NCI-H774 (cell line): ENCODE measurements at regions not wholly inside any gene's neighbourhood (a gene's known extent, or its start where the extent isn't known, plus 50 kb on each side); places are given as distances from the start of the nearest gene placed in this dataset.

Source experiments
- DNase-seq: peaks from one replicate; lab custom pipeline; 2025; lab: John Stamatoyannopoulos, UW

DNA sequence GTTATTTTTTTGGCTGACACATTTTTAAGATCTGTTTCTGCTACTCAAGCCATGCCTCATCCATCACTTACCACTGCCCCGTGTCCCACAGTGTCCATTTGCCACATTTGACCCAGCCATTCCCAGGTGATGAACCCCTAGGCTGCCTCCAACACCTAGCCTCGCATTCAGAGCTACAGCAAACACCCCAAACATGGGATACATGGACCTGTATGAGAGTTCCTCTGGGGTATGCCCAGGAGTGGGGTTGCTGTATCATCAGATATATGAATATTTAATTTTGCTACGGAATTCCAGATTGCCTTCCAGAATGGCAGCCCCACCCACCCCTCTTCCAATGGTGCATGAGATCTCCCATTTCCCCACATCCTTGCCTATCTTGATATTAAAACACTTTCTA lies 190.1 kb upstream of the RNF32 start:
- DNase-seq: no peak

GRCh38 chr7:156448918-156449317 lies 191.7 kb upstream of the RNF32 start:
- DNase-seq: no peak

- no peak for DNase-seq
Measured at GRCh38 chr7:156446990-156447389, 193.6 kb upstream of the RNF32 start.

GRCh38 chr7:156445997-156446761 lies 194.4 kb upstream of the RNF32 start:
- DNase-seq: no peak

DNA sequence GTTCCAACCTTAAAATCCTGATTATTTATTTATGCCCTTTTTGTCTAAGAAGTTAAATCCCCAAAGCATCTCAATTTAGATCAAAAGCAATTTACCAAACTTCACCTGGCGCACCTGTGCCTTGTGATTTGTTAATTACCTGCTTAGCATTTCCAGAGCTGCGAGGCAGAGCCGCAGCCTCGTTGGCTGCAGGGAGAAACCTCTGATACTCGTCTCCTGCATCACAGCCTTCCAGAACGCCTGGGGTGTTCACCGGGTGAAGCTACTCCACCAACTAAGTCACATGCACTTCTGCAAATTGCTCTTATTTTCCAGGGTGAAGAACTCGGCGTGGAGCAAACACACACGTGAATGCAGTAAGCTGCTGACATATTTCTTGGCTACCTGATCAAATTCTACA lies 198.1 kb upstream of the RNF32 start:
- no peak for DNase-seq

DNA sequence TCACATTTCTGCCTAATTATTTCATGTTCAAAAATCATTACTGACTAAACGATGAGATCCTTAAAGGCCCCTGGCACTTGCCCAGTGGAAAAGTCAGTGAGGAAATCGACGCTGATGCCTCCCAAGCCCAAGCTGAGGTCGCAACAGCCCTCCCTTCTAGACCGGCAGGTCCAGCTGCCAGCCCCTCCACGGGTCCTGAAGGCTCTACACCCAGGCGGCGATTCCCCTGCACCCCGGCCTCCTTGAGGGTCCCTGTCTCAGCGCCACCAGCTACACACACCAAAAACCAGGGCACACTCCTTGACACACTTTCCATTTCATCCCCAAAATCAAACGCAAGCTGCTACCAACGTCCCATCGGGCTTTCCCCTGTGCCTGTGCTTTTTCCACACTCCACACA lies 200.1 kb upstream of the RNF32 start:
- DNase-seq: no peak

DNA sequence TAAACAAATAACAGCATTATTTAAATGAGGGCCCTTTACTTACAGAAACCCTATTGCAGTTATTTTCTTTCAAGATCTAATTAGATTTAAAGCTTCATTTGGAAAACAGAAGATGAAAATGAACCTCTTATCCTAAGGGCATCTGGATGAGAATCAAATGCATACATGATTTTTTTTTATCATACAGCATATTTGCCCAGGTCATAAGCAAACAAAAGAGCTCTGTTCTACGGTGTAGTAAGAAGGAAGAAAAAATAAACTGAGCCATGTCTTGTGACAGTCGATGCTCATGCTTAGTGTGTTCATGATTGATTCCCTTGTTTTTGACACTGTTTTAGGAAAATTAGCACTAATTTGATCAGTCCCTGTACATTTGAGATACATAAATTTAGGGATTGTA lies 202.6 kb upstream of the RNF32 start:
- DNase-seq: no peak

DNA sequence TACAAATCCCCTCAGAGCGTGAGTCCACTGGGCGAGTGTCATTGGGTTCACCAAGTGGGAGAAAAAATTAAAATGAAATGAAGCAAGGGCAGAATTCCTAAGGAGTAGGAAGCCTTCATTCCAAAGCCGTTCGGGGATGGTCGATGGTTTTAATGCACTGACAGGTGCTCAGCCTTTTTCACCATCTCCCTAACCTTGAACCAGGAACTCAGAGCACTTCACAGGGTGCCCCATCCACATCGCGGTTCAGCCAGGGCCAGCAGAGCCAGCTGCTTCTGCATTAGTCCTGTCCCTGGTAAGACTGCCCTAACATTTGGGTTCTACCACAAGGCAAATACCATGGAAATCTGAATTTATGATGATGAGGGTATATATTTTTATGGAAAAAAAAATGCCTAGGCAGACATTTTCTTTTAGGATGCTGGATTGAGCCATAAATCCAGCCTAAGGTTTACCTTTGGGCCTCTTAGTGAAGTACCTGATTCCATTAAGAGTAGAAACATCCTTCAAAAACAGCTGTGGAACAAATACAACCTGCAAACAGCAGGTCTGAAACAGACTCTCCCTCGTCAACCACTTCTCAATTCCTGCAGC lies 203.5 kb upstream of the RNF32 start:
- DNase-seq: no peak

GRCh38 chr7:156435486-156436231 lies 204.9 kb upstream of the RNF32 start:
- no peak for DNase-seq

GRCh38 chr7:156434706-156435105 lies 205.9 kb upstream of the RNF32 start:
- no peak for DNase-seq

GRCh38 chr7:156432018-156432417 lies 208.6 kb upstream of the RNF32 start:
- DNase-seq: no peak

DNA sequence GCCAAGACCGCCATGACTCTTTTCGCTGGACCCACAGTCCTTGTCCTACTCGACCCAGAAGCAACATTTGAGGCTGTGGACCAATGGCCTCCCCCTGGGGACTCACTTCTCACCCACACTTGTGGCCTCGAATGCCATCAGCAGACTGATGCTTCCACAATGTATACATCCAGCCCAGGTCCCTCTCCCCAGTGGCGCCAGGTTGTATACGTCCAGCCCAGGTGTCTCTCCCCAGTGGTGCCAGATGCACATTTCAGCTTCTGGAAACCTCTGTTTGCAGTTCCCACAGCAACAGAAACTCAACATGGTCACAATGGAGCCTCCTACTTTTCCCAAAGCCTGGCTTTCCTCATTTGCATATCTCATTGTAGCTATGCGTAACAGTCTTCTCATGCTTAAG lies 210.5 kb upstream of the RNF32 start:
- no peak for DNase-seq

DNA sequence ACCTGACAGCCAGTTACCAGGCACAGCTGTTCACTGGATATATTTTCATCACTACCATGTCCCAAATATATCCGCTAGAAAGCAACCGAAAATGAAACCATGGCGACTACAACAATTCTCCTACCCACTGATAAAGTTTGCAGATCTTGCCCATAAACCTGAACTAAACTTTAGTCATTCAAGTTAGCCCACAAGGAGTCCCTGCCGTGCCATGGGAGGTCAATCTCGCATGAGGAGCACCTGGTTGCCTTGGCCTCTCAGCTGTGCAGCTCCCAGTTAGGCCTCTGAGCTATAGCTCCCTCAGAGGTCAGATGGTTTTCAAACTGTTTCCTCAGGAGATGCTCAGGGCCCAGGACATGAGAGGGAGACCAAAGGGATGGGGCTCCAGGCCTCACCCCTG lies 211.1 kb upstream of the RNF32 start:
- DNase-seq: no peak

- DNase-seq: no peak
Measured at GRCh38 chr7:156423876-156424275, 216.7 kb upstream of the RNF32 start.

- DNase-seq: no peak
Measured at GRCh38 chr7:156420496-156420895, 220.1 kb upstream of the RNF32 start.

- peak; percentile 9 for DNase-seq
Measured at GRCh38 chr7:156419782-156420181, 220.8 kb upstream of the RNF32 start.

DNA sequence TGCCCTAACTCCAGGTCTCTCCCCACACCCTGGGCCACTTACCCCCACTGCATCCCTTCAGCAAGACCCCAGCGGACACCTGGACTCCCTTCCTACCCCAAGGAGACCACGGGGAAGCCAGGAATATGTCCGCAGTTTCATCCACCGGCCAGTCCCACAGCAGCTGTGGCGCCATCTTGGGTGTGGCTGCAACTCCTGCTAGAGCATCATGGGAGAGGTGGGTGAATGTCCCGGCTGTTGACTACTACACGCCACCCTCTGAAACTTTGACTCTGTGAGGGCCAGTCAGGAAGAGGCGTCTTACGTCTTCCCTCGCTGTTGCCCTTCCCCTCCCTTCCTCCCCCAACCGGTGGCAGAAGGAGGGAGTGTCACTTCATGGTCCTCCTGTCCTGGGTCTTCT lies 238.3 kb upstream of the RNF32 start:
- DNase-seq: no peak

DNA sequence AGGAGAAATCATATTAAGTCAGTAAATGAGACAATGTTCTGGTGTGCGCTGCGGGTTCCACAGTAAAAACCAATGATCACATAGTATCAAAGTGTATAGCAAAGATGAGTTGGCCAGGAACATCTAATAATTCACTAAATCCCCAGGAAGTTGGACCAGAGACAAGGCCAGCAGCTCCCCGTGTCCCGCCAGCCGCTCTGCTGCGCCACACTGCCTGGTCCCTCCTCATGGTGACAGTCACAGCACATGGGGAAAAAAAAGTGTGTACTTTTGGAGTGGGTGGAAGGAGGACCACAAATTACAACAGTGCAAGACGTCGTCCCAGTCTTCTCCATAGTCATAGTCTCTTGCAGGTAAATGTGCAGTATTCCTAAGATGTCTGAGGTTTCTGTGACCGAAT lies 239.0 kb upstream of the RNF32 start:
- no peak for DNase-seq

DNA sequence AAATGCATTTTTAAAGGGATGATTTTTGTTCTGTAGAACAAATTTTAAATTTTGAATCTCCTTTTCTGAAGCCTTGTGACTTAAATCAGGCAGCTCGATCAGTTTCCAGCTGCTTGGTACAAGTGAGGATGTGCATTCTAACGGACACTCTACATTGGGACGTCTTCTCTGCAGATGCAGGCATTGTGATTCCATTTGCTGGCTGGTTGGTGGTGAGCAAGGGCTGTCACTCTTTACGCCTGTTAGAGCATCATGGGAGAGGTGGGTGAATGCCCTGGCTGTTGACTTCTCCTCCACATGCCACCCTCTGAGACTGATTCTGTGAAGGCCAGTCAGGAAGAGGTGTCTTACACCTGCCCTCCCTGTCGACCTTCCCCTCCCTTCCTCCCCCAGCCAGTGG lies 240.5 kb upstream of the RNF32 start:
- DNase-seq: no peak

- DNase-seq: no peak
Measured at GRCh38 chr7:156397249-156397648, 243.3 kb upstream of the RNF32 start.

- DNase-seq: no peak
Measured at GRCh38 chr7:156389116-156389692, 251.4 kb upstream of the RNF32 start.

DNA sequence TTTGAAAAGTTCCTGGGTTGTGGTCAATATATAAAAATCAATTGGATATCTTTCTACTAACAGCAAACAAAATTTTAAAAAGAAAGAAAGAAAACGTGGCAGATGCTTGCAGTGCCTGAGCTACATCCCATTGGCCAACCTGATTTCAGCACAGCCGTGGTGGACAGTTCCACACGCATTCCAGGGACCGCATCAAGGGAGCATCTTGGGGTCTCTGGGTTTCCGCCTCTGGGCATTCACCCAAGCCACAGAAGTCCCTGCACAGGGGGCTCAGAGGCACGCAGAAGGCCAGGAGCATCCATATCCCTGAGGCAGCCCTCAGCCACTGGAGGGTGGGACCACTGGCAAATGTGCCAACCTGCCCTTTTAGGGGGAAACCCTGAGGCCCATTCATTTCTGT lies 254.5 kb upstream of the RNF32 start:
- DNase-seq: no peak

GRCh38 chr7:156384706-156385105 lies 255.9 kb upstream of the RNF32 start:
- no peak for DNase-seq
